Mammary epithelial cell (primary cell): ENCODE measurements at regions not wholly inside any gene's neighbourhood (a gene's known extent, or its start where the extent isn't known, plus 50 kb on each side); places are given as distances from the start of the nearest gene placed in this dataset.

ENCODE experiments used
- EZH2 ChIP-seq: IDR thresholded peaks from 2 replicates; pipeline ENCODE4 v1.6.1; 2012; ENCODE audit warnings: low read length, inconsistent platforms, borderline replicate concordance
- TF ChIP-seq, protein P1 (sequence below), 2 donors: IDR thresholded peaks in 1 of 2; conservative IDR thresholded peaks in 1 of 2; 2 replicates each; pipeline ENCODE4 v1.5.1; 2011 to 2012; ENCODE audit warnings: inconsistent platforms in 2 of 2, low read length in 2 of 2, mild to moderate bottlenecking in 2 of 2, control low read depth in 1 of 2, low read depth in 1 of 2; ENCODE audit not compliant: insufficient read depth in 1 of 2; ENCODE audit errors: extremely low read depth in 1 of 2

DNA sequence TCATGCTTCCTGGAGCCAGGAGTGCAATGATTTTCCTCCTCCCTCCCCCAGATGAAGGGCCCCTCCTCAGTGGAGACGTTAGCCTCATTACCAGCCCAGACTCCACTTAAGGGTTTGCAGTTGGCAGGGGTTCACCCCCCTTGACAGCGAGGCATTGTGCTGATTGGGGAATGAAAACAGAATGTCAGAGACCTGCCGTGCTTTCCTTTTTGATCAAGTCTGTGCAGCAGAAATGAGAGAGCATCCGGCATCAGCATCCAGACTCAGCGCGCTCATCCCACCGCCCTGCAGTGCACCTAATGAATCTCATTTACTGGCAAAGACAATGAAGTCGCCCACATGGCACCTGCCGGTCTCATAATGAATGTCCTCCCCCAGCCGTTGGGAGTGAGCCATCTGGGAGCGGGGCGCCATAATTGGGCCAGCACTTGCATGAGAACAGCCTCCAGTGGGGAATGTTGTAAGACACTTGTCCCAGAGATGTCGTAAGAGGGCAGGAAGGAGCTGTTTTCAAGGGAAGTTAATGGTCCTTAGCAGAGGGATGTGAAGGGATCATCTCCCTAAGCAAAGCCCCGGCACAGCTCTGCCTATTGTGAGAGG lies 98.3 kb upstream of the UQCRFS1 start:
- TF ChIP-seq, protein P1, sequence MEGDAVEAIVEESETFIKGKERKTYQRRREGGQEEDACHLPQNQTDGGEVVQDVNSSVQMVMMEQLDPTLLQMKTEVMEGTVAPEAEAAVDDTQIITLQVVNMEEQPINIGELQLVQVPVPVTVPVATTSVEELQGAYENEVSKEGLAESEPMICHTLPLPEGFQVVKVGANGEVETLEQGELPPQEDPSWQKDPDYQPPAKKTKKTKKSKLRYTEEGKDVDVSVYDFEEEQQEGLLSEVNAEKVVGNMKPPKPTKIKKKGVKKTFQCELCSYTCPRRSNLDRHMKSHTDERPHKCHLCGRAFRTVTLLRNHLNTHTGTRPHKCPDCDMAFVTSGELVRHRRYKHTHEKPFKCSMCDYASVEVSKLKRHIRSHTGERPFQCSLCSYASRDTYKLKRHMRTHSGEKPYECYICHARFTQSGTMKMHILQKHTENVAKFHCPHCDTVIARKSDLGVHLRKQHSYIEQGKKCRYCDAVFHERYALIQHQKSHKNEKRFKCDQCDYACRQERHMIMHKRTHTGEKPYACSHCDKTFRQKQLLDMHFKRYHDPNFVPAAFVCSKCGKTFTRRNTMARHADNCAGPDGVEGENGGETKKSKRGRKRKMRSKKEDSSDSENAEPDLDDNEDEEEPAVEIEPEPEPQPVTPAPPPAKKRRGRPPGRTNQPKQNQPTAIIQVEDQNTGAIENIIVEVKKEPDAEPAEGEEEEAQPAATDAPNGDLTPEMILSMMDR (conservative IDR thresholded peaks at IDR 0.05 in 1 of 2, IDR thresholded peaks at IDR 0.05 in 1 of 2; ENCODE audit: extremely low read depth in 1 of 2, insufficient read depth in 1 of 2, low read depth in 1 of 2, low read length in 2 of 2), result no peak
- TF ChIP-seq EZH2, result no peak
